T-cell (primary cell): ENCODE measurements at regions not wholly inside any gene's neighbourhood (a gene's known extent, or its start where the extent isn't known, plus 50 kb on each side); places are given as distances from the start of the nearest gene placed in this dataset.

ENCODE experiments used
- ATAC-seq, 4 experiments: fragments of 200-7000 bp in 3 of 4; fragments of 150-1000 bp in 1 of 4; cut with Tn5 transposase; replicated peaks in 1 of 4; 1 replicate in 3 of 4; 2 replicates in 1 of 4; pipeline ENCODE4 v1.10.0; 2021; ENCODE audit warnings: moderate library complexity in 3 of 4, mild to moderate bottlenecking in 2 of 4, moderate number of reproducible peaks in 1 of 4
- CTCF ChIA-PET, 2 donors: fragments of 300-600 bp; sonication (Branson Sonifier 250); formaldehyde crosslinking; loops; one replicate each; lab custom pipeline; 2022; ENCODE audit warnings: antibody characterized with exemption in 2 of 2; lab: Charles Lee
- POLR2A ChIA-PET, 2 donors: fragments of 300-600 bp; sonication (Branson Sonifier 250); formaldehyde crosslinking; loops; one replicate each; lab custom pipeline; 2022; ENCODE audit warnings: antibody characterized with exemption in 2 of 2; lab: Charles Lee
- DNase-seq, 35 experiments: peaks; one replicate each; pipeline versions ENCODE4 v3.0.0 to v3.0.0-alpha.2; 2013 to 2023
- H3K27ac ChIP-seq: one replicate; pipeline ENCODE4 v1.5.1; 2013; ENCODE audit warnings: low read length
- H3K27me3 ChIP-seq, 2 experiments: replicated peaks in 1 of 2; 1 replicate in 1 of 2; 2 replicates in 1 of 2; pipeline versions ENCODE4 v1.6.1 to v1.7.0; 2013; ENCODE audit warnings: low read length in 1 of 2, mixed read lengths in 1 of 2; ENCODE audit not compliant: control insufficient read depth in 2 of 2, insufficient read depth in 2 of 2; ENCODE audit errors: extremely low read depth in 1 of 2
- H3K36me3 ChIP-seq, 2 donors: 1 replicate in 1 of 2; 2 replicates in 1 of 2; pipeline versions ENCODE4 v1.6.1 to v1.7.0; 2013; ENCODE audit warnings: low read length in 1 of 2; ENCODE audit not compliant: control insufficient read depth in 2 of 2, insufficient read depth in 1 of 2; ENCODE audit errors: extremely low read depth in 1 of 2
- H3K4me1 ChIP-seq, 2 experiments: 1 replicate in 1 of 2; 2 replicates in 1 of 2; pipeline versions ENCODE4 v1.6.1 to v1.7.0; 2013; ENCODE audit warnings: low read length in 2 of 2, mixed read lengths in 1 of 2; ENCODE audit not compliant: insufficient read depth in 2 of 2, control insufficient read depth in 1 of 2; ENCODE audit errors: extremely low read depth in 1 of 2
- H3K4me3 ChIP-seq, 2 donors: 1 replicate in 1 of 2; 2 replicates in 1 of 2; pipeline versions ENCODE4 v1.5.1 to v1.7.0; 2013; ENCODE audit warnings: mild to moderate bottlenecking in 2 of 2, low read length in 1 of 2, moderate library complexity in 1 of 2; ENCODE audit not compliant: control insufficient read depth in 1 of 2; ENCODE audit errors: extremely low read depth in 1 of 2
- H3K9me3 ChIP-seq: 2 replicates; pipeline ENCODE4 v1.7.0; 2013
- H3K27ac Mint-ChIP-seq, 2 donors: one replicate each; pipeline ENCODE4 v1.8.0; 2020 to 2021; ENCODE audit warnings: mild to moderate bottlenecking in 2 of 2, mixed read lengths in 2 of 2
- H3K27me3 Mint-ChIP-seq, 2 donors: one replicate each; pipeline ENCODE4 v1.8.0; 2021 to 2022; ENCODE audit warnings: mixed read lengths in 2 of 2
- H3K36me3 Mint-ChIP-seq: one replicate; pipeline ENCODE4 v1.8.0; 2021; ENCODE audit warnings: mixed read lengths
- H3K4me1 Mint-ChIP-seq, 3 donors: one replicate each; pipeline ENCODE4 v1.8.0; 2020 to 2022; ENCODE audit warnings: mixed read lengths in 3 of 3, mild to moderate bottlenecking in 1 of 3
- H3K4me3 Mint-ChIP-seq, 3 donors: one replicate each; pipeline ENCODE4 v1.8.0; 2020 to 2022; ENCODE audit warnings: mild to moderate bottlenecking in 3 of 3, mixed read lengths in 3 of 3, moderate library complexity in 3 of 3
- H3K9me3 Mint-ChIP-seq, 3 donors: one replicate each; pipeline ENCODE4 v1.8.0; 2020 to 2022; ENCODE audit warnings: mixed read lengths in 3 of 3
- WGBS: methylation state at CpG from one replicate; pipeline ENCODE4 v1.1.5; 2013; ENCODE audit warnings: missing lambda C conversion rate; ENCODE audit not compliant: insufficient coverage; 5-methylcytosine and 5-hydroxymethylcytosine counted together

DNA sequence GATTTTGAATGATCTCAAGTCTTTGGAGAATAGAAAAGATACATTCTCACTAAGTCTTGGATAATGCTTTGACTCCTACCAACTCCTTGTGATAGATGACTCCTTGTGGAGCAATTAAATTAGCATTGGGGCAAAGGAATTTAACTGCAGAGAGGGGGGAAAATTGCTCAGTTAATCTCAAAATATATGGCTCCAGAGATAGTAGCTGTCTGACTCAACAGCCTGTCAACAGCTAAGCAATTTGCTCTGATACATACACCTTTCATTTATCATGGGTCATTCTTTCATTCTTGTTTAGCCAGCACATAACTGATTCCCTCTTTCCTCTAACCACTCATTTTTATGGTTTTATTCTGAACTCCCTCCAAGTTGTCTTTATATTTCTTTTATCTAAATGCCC, 225.6 kb upstream of the OBI1 start:
- Histone ChIP-seq H3K36me3 (no peaks in the 10 kb centered on the region), H3K4me3 (no peak overlapping the region), H3K4me1 (no peaks in the 10 kb centered on the region), H3K27ac (no peak overlapping the region), H3K27me3 (no peaks in the 10 kb centered on the region), H3K9me3 (no peaks in the 10 kb centered on the region)
- Mint-ChIP-seq H3K4me1 (no peaks in the 10 kb centered on the region), H3K27ac (no peak overlapping the region), H3K36me3 (no peaks in the 10 kb centered on the region), H3K27me3 (peaks cover 3 to 5% of the 10 kb centered on the region in 2 donors), H3K4me3 (no peak overlapping the region), H3K9me3 (no peaks in the 10 kb centered on the region)
- no peak for DNase-seq
- ChIA-PET CTCF (no interaction called here), POLR2A (no interaction called here)
- ATAC-seq: no peak

GRCh38 chr13:78881751-78882150, 222.8 kb upstream of the OBI1 start:
- H3K27me3 Mint-ChIP-seq: peaks cover 3 to 5% of the 10 kb centered on the region in 2 donors

DNA sequence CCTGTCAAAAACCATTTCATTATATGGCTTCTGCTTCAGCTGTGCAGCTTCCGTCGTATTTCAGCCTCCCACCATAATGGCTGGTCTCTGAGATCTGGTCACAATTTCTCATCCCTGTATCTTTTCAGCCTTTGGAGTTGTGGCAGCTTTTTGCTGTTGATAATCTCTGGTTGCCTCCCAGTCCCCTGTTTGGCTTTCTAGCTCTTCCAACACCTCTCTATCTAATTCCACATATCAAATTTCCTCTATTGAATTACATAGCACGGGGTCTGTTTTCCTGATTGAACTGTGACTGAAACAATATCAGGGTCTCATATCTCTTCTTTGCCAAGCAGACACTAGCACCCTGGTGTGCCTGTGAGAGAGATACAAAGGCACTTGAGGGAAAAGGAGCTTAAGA, 222.1 kb upstream of the OBI1 start:
- Histone ChIP-seq H3K36me3 (no peaks in the 10 kb centered on the region), H3K27me3 (no peaks in the 10 kb centered on the region), H3K9me3 (no peaks in the 10 kb centered on the region), H3K27ac (no peak overlapping the region), H3K4me1 (no peaks in the 10 kb centered on the region), H3K4me3 (no peak overlapping the region)
- CTCF ChIA-PET: no interaction called here
- DNase-seq: no peak
- Mint-ChIP-seq H3K27me3 (peaks cover 3 to 5% of the 10 kb centered on the region in 2 donors), H3K27ac (no peak overlapping the region), H3K4me1 (no peaks in the 10 kb centered on the region), H3K36me3 (no peaks in the 10 kb centered on the region), H3K9me3 (peaks cover 0 to 9% (median 0%) of the 10 kb centered on the region in 3 donors), H3K4me3 (no peak overlapping the region)
- POLR2A ChIA-PET: no interaction called here
- WGBS: no CpG with 5 or more reads among the region's 3 CpGs
- ATAC-seq: no peak

More at GRCh38 chr13:78881751-78882150, 222.8 kb upstream of the OBI1 start:
- H3K36me3 Mint-ChIP-seq: no peaks in the 10 kb centered on the region
- no peaks in the 10 kb centered on the region for H3K27me3 ChIP-seq
- H3K4me3 ChIP-seq: no peak overlapping the region
- CTCF ChIA-PET: no interaction called here
- POLR2A ChIA-PET: no interaction called here
- DNase-seq (no peak), ATAC-seq (no peak)
- no peak overlapping the region for H3K4me3 Mint-ChIP-seq
- H3K27ac ChIP-seq: no peak overlapping the region
- H3K36me3 ChIP-seq: no peaks in the 10 kb centered on the region
- H3K27ac Mint-ChIP-seq: no peak overlapping the region
- H3K4me1 Mint-ChIP-seq: no peaks in the 10 kb centered on the region
- peaks cover 0 to 9% (median 0%) of the 10 kb centered on the region in 3 donors for H3K9me3 Mint-ChIP-seq
- no peaks in the 10 kb centered on the region for H3K4me1 ChIP-seq
- no peaks in the 10 kb centered on the region for H3K9me3 ChIP-seq

GRCh38 chr13:78876915-78877549, 218.1 kb upstream of the OBI1 start:
- no peak overlapping the region for H3K4me3 Mint-ChIP-seq
- peaks cover 0 to 5% of the 10 kb centered on the region in 2 donors for H3K27me3 Mint-ChIP-seq
- no peak overlapping the region for H3K27ac ChIP-seq
- no peak overlapping the region for H3K4me3 ChIP-seq
- ATAC-seq (no peak), DNase-seq (no peak)
- POLR2A ChIA-PET: no interaction called here
- H3K27ac Mint-ChIP-seq: no peak overlapping the region
- no peaks in the 10 kb centered on the region for H3K36me3 ChIP-seq
- no peaks in the 10 kb centered on the region for H3K4me1 ChIP-seq
- CTCF ChIA-PET: no interaction called here
- no peaks in the 10 kb centered on the region for H3K9me3 ChIP-seq
- WGBS: 25% methylated on average over 1 of the region's 1 CpG
- peaks cover 0 to 4% of the 10 kb centered on the region in 2 experiments for H3K27me3 ChIP-seq
- no peaks in the 10 kb centered on the region for H3K4me1 Mint-ChIP-seq
- peaks cover 0 to 9% (median 0%) of the 10 kb centered on the region in 3 donors for H3K9me3 Mint-ChIP-seq
- H3K36me3 Mint-ChIP-seq: no peaks in the 10 kb centered on the region

GRCh38 chr13:78875792-78876580, 217.0 kb upstream of the OBI1 start:
- ChIA-PET POLR2A (no interaction called here), CTCF (interaction anchor here (0.6 kb wide), 2 partner anchors 11 to 384 kb away, joined by 3 read pairs; no protein-coding TSS in a partner anchor)
- H3K9me3 Mint-ChIP-seq: peaks cover 0 to 9% (median 0%) of the 10 kb centered on the region in 3 donors
- peaks cover 0 to 2% of the 10 kb centered on the region in 2 donors for H3K27me3 Mint-ChIP-seq
- no peak overlapping the region for H3K27ac ChIP-seq
- peaks cover 0 to 4% of the 10 kb centered on the region in 2 experiments for H3K27me3 ChIP-seq
- H3K4me1 ChIP-seq: no peaks in the 10 kb centered on the region
- H3K27ac Mint-ChIP-seq: no peak overlapping the region
- H3K4me3 ChIP-seq: no peak overlapping the region
- H3K4me3 Mint-ChIP-seq: no peak overlapping the region
- no peak for DNase-seq
- no peaks in the 10 kb centered on the region for H3K4me1 Mint-ChIP-seq
- no peaks in the 10 kb centered on the region for H3K36me3 Mint-ChIP-seq
- peak in 1 of 4 experiments; percentile 27 for ATAC-seq
- no peaks in the 10 kb centered on the region for H3K36me3 ChIP-seq
- H3K9me3 ChIP-seq: no peaks in the 10 kb centered on the region
- WGBS: 60% methylated on average over 10 of the region's 12 CpGs

- ChIA-PET POLR2A (no interaction called here), CTCF (no interaction called here)
- no peaks in the 10 kb centered on the region for H3K36me3 ChIP-seq
- Mint-ChIP-seq H3K27me3 (peaks cover 2 to 8% of the 10 kb centered on the region in 2 donors), H3K36me3 (no peaks in the 10 kb centered on the region), H3K4me1 (no peaks in the 10 kb centered on the region), H3K4me3 (no peak overlapping the region), H3K27ac (no peak overlapping the region), H3K9me3 (no peaks in the 10 kb centered on the region)
- DNase-seq: no peak
- 33% methylated on average over 1 of the region's 1 CpG for WGBS
- H3K9me3 ChIP-seq: no peaks in the 10 kb centered on the region
- H3K27ac ChIP-seq: no peak overlapping the region
- no peak for ATAC-seq
- H3K27me3 ChIP-seq: no peaks in the 10 kb centered on the region
- H3K4me1 ChIP-seq: no peaks in the 10 kb centered on the region
- no peak overlapping the region for H3K4me3 ChIP-seq
Observed at GRCh38 chr13:78868991-78869390, 210.0 kb upstream of the OBI1 start.
